HG02981 (cell line): ENCODE measurements at regions not wholly inside any gene's neighbourhood (a gene's known extent, or its start where the extent isn't known, plus 50 kb on each side); places are given as distances from the start of the nearest gene placed in this dataset.

Experiments
- ATAC-seq: cut with Tn5 transposase; IDR thresholded peaks from one replicate; pipeline ENCODE4 v1.9.1; 2021; ENCODE audit warnings: mild to moderate bottlenecking, moderate library complexity; ENCODE audit not compliant: unreplicated experiment

DNA sequence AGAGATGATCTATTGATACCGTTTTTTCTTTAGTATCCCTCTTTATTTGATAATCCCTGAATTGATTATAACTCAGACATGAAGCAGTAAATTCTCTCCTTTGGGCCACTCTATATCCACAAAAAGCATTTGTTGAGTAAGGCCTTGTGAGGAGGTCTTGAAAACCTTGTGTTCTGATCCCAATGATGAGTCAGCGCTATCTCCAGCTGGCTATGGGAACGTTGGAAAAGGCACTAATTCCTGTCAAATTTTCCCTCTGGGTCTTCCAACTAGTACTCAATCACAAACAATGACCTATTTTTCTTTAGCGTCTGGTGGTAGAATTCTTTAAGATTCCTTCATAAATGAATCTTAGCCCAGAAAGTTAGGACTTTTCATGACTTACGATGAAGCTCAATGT lies 168.4 kb upstream of the LRIG3 start:
- ATAC-seq, result no peak

DNA sequence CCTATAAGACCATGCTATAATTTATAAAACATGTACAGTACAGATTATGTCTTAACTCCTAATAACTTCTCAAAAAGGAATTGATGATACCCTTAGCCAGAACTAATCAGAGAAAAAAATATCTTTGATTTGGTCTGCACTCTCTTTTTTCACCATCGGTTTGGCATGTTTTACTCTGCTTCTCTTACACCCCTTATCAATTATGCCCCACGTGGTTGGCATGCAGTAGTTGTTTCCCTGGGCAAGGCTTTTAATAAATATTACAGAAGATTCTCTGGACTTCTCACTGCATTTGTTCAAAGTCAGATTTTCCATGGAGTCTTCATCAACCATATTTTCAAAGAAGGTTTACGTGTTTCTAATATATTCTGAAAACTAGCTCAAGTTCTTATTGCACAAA lies 167.4 kb upstream of the LRIG3 start:
- no peak for ATAC-seq

DNA sequence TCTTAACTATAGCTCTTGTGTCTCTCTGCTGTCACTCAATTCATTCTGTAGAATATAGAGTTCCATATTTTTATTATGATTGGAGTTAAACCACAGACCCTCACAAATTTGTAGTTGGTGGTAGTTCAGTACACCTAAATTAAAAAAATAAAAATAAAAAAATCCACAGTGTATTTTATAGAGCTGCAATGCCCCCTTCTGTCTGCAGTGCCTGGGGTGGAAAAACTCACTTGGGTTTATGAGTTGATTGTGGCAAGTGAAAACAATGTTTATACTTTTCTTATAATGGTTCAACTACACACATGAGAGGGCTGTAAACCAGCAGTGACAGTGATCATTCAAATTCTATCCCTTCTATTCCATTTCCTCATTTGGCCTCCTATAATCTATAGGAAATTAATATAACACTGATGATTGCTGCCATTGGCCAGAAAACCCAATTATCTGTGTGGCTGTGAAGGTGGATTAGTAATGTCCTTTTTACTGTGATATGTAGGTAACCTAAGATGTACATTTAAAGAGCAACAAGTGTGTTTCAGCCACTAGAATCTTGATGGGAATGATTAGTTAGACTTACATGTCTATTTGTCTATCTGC lies 166.9 kb upstream of the LRIG3 start:
- no peak for ATAC-seq

DNA sequence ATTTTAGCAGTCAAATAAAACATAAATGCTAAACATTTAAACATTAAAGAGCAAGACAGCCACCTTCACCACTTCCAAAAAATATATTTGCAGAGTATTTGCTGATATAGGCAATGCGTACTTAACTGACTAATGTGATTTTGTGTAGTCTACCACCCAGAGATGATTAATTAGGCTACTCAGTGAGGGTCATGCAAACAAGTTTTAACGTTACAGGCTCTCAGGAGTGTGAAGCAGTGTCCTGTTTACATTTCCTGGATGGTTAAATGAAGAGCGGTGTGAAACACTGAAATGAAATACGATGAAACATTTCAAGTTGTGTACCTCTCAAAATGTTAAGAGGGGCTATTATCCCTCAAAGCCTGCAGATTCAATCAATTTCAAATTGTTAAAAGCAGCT lies 165.8 kb upstream of the LRIG3 start:
- no peak for ATAC-seq

DNA sequence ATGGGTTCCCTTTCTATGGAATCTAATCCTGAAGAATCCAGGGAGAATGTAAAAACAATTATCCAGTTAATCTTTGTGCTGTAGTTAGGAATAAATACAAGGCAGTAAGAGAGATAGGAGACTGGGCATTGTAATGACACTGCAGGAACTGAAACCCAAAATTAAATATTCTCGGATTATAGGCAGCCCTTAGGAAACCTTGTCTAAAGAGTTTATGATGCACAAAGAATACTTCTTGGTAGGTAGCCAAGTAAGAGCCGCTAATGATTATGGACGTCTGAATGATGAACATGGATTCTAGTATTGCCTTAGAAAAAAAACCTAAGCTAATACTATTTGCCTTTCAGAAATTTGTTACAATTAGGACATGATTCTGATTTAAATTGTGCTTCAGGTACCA lies 165.4 kb upstream of the LRIG3 start:
- no peak for ATAC-seq

DNA sequence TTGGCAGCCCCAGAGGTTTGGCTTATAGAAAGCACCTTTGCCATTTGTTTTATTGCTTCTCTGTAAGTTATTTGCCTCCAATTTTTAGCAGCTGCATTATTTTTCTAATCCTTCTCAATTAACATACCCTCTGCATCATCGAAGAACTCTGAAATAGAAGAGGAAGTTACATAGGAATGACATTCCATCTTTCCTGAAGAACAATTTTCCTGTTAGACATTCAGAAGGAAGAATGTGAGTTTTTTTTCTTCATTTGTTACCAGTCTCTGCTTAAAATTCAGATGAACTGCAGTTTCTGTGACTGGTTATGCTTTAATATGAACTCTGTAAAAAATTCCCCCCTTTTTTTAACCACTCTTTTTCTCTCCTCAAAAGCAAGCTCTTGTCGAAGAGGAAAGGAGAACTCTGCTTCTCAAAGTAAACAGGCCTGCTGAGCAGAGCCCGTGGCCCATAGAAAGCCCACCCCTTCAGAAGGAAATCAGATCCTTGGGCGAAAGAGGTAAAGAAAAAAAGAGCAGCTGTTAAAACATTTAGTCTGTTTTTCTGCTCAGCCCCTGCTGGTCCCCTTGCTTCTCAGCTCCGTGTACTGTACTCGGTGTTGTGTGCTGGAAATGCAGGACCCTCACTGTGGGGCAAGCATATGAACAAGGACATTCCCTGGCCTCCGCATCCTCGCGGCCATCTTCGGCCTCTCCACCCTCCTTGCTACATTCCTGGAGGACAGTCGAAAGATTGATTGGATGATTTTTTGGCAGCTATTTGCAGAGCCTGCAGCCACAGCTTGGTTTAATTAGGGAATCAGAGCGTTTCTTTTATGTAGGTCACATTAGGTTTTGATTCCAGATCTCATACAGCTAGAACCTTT lies 164.4 kb upstream of the LRIG3 start:
- no peak for ATAC-seq

DNA sequence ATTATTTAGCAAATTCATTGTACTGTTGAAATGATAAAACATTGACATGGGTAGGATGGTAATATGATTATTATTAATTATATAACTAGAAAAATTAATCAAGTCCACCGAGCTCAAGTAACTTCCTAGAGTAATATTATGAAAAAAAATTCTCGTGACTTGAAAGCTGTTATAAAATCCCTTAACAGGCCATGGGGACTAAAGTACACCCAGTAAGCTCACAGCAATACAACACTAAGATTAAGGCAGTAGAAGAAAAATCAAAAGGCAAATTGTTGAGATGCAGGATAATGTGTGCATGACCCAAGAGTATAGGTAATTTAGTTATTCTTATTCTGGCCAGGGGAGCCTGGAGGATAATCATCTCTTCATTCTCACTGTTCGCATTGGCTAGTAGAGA lies 162.6 kb upstream of the LRIG3 start:
- no peak for ATAC-seq

DNA sequence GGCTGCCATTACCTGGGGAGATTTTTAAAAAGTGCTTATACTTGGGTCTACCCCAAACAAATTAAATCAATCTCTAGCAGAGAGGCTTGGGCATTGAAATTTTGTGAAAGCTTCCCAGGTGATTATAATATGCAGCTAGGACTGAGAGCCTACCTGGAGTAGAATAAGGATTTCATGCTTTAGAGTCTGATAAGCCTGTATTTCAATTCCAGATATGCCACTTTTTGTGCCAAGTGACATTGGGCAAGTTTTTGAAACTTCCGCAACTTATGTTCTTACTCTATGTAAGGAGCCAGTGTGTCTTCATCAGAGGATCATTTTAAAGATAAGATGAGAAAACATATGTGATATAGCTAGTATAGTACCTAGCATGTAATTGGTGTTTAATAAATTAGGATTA lies 159.8 kb upstream of the LRIG3 start:
- ATAC-seq, result no peak

DNA sequence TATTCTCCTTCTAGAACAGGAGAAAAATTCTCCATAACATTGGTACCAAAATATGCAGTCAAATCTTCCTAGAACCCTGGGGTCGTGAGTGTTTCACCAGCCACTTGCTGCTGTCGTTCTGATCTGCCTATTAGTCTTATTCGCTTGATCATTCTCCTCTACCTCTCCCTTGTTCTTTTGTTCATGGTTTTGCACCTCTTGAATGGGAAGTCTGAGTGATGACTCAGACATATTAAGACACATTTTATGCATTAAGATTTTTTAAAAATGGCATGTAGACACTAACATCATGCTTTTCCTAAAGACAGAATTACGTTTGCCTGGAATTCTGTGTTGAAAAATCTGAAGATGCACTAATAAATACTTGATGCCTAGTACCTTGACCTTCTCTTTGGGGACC lies 159.2 kb upstream of the LRIG3 start:
- ATAC-seq, result no peak

DNA sequence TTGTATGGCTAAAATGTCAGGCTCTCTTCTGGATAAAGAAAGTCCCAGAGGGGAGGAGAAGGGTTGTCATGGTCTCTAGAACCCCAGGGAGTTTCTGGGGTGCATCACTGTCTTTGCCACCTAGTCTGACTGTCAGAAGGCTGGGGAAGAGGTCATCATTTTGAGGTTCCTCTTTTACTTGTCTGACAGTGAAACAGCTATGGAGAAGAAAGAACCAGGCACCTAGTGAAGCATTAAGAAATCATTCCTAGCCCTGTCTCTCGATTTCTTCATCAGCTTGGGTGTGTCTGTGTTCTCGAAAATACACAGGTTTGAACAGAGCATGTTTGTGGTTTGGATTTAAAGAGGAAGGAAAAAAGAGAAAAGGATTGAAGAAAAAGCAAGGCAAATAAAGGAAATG lies 158.7 kb upstream of the LRIG3 start:
- ATAC-seq, result no peak

DNA sequence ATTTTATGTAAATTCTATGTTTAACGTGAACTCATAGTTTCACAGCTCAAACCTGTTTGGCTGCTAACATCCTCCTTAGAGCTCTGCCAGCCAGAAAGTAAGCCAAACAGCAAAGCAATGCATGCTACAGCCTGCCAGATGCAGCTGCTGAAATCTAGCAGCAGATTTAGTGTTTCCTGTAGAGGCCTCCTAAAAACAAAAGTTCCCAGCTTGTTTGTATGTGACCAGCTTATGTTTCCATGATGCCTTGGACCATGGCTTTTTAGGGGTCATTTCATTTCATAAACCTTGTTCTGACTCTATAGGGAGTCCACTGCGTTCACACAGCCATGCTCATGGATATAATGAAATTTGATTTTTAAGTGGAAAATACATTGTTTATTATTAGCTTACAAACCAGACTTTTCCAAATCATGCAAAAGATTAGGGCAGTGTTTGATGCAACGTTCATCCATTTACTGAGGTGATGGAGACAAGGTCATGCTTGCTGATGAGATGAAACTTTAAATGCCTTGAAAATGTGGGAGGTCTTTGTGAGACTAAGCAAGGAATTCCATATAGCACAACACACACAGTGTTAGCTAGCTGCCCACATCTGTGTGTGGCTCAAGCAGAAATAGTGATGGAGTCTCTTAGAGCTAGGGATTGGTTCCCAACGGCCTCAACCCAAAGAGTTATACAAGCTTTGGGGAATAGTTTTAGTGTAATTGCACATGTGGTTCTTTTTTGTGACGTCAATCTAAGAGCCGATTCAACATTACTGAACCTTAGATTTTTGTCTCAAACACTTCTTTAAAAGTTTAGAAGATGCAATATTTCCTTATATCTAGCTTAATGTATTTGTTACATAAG lies 157.5 kb upstream of the LRIG3 start:
- no peak for ATAC-seq

DNA sequence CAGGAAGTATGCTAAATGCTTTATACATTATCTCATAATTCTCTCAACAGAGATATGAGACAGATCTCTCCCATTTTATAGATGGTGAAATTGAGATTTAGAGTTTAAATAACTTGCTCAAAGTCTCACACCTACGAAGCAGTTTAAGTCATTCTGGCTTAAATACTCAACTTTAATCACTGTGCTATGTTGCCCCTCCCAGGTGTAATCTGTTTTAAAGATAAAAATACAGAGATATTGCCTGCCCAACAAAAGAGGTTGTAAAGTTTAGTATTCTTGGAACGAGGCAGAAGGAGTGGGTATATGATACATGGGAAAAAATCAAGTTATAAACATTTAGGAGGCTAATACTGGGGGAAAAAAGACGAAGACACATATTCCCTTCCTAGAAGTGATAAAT lies 156.8 kb upstream of the LRIG3 start:
- ATAC-seq, result no peak

DNA sequence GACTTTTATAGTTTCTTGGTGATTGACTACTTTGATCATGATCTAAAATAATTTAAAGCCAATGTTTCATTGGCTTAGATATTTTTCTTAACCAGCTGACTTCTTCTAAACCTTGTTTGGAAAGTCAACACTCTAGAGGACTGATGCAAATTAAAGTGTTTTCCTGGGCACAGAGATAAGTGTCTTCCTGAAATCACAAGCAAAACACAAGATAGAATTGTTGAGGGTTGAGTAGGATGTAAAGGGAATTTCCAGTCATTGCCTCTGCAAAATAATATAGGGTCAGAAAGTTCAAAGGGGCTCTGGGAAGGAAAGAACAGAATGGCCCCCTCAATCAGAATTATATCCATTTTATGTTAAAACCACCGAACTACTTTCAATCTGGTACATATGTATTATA lies 156.3 kb upstream of the LRIG3 start:
- no peak for ATAC-seq

DNA sequence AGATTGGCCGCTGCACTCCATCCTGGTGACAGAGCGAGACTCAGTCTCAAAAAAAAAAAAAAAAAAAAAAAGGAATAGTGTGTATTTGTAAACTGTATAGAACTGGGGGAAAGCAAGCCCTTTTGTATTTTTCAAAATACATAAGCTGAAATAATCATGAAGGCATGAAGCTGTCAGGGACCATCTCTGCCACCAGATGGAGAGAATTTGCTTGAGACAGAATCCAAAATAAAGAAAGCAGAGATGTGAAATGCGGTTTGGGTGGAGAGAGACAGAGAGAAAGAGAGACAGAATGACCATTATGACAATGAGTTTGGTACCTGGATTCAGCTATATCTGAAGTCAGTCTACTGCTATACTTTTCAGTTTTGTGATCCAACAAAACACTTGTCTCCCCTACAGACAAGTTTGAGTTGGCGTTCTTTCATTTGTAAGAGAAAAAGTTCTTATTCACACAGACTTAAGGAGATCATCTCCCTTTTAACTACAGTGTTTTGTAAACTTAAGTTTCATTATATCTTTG lies 155.7 kb upstream of the LRIG3 start:
- ATAC-seq, result no peak

DNA sequence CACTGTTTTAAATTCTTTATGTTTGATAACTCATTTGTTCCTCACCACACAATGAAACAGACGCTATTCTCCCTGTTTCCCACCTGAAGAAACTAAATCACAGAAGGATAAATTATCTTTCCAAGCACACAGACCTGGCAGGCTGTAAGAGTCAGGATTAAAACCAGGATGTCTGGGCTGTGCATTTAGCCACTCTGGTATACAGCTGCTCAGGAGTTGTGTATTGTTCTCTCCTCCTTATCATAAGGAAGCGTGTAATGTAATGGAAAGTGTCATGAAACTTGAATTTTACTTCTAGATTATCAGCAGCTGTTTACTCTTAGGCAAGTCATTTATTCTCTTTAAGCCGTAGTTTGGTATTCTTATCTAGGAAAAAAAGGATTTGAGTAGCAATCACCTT lies 154.8 kb upstream of the LRIG3 start:
- ATAC-seq, result no peak

DNA sequence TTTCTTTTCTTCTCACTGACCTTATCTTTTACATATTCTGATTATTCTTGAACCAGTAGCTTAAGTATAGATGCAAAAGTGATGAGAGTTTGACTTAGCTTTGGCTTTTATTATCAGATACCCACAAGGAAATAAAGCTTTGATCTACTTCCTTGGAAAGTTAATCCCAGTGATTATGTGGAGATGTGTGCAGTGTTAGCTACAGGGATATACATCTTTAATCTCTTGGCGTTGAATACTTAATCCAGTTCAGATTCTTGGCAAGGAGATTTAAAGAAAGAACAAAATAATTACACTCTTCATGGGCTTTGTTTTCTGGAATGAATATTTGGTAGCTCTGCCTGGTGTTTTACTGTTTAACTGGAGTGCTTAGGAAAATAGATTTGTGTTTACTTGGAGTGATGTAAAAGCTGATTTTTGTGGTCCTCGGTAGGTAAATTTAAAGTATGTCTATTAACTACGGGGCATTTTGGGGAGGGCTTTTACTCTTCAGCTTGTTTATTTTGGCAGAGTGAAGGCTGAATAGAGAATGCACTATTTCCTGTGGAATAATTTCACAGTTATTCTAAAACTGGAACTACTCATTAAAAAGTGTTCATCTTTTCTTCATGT lies 150.1 kb upstream of the LRIG3 start:
- no peak for ATAC-seq

DNA sequence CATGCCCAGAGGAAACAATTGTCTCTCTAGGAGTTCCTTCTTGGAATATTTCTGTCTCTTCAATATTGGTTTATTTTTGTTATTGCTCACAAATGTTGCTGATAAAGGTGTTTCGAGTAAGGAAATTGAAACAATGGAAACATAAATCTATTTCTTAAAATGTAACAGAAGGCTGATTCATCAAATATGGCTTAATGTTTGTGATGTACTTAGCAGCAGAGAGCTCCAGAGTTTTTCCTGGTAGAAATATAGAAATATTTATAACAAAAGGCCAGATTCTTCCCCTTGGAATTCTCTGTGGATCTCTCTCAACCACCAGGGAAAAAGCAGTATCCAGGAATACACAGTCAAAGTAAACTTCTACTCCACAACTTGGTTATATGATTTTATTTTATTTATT lies 149.2 kb upstream of the LRIG3 start:
- no peak for ATAC-seq

DNA sequence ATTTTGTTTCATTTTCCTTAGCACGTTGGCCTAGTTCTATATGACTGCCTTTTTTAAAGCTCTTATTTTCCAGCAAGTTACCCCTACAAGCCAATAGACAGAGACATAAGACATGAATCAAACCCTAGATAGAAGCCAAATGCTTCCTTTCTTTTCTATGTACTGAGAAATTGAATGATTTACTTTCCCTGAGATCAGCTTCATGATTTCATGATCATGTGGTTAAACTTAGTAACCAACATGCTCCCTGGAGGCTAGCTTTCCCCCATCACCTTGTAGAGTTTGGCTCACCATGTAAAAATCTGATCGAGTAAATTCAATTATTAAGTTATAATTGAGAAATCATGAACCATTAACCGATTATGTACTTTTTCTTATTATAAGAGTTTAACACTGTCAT lies 148.1 kb upstream of the LRIG3 start:
- ATAC-seq, result no peak

DNA sequence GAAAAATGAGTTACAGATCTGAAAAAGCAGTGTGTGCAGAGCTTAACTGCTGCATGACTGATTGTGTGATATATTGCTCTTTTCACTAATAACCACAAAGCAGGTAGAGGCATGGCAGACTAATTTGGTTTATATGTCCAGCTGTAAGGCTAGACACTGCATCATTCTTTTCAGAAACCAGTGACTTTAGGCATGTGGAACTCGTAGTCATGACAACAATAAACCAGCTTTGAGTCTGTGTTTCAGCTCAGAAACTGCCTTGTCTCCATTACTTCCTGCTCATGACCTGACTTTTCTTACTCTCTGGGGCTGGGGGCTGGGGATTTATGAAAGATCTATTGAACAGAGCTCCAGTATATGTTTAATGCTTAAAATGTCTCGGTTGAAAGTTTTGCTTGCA lies 146.8 kb upstream of the LRIG3 start:
- no peak for ATAC-seq

DNA sequence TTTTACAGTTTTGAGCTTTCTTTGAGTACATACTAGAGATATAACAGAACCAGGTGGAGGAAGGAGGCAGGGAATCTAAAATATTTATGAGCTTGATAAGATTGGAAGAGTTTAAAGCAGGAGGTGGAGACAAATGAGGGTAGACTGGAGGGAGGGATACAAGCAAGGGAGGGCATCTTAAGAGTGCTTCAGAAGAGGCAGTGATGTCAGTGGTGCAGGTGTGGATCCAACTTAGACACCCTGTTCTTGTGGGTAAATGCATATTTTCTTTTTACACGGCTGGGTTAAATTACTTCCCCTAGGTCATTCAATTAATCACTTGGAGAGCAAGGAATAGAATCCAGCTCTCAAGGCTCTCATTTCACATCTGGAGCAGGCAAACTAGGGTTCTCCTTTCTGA lies 146.1 kb upstream of the LRIG3 start:
- no peak for ATAC-seq
